HepG2 (cell line): ENCODE measurements at regions not wholly inside any gene's neighbourhood (a gene's known extent, or its start where the extent isn't known, plus 50 kb on each side); places are given as distances from the start of the nearest gene placed in this dataset.

Experiments used
- ATAC-seq: fragments of 200-7000 bp; cut with Tn5 transposase; 3 replicates; pipeline ENCODE4 v1.9.1; 2020; ENCODE audit warnings: mild to moderate bottlenecking, moderate library complexity
- BruUV-seq: library from RNA; stranded (reverse); fragments of 400-500 nt; replicated peaks from 2 replicates; lab custom pipeline; 2021; lab: Mats Ljungman, UMichigan
- CTCF ChIA-PET: fragments of 300-600 bp; formaldehyde crosslinking; extraction: SDS; loops from one replicate; lab custom pipeline; 2021; ENCODE audit warnings: low total read pairs, inconsistent platforms, low intra/inter-chr PET ratio; lab: Yijun Ruan, JAX
- POLR2A ChIA-PET: fragments of 350-600 bp; sonication (Branson Sonifier 250); formaldehyde crosslinking; loops from one replicate; lab custom pipeline; 2020; ENCODE audit warnings: antibody characterized with exemption, inconsistent platforms; lab: Yijun Ruan, JAX
- DNase-seq: peaks from one replicate; pipeline ENCODE4 v3.0.0-alpha.2; 2015; ENCODE audit warnings: low spot score
- FAIRE-seq: peaks from 3 replicates; lab custom pipeline; 2011; peaks lifted over from hg19 to GRCh38; lab: Jason Lieb, UNC
- H2AFZ ChIP-seq: one replicate; pipeline ENCODE4 v1.6.1; 2011; ENCODE audit warnings: low read length, inconsistent platforms
- H3K27ac ChIP-seq: fragments of 300-600 bp; 3 replicates; pipeline ENCODE4 v1.8.0; 2011; ENCODE audit warnings: mixed run types, mild to moderate bottlenecking, mixed read lengths, low read length, inconsistent platforms; ENCODE audit not compliant: insufficient read depth; ENCODE audit errors: extremely low read length
- H3K27me3 ChIP-seq, 2 experiments: fragments of 200-600 bp in 1 of 2; 2 replicates in 1 of 2; 3 replicates in 1 of 2; pipeline versions ENCODE4 v1.6.0 to v1.8.0; 2011; ENCODE audit warnings: low read length in 2 of 2, mild to moderate bottlenecking in 2 of 2, moderate library complexity in 2 of 2, inconsistent platforms in 1 of 2; ENCODE audit not compliant: insufficient read depth in 2 of 2, control insufficient read depth in 1 of 2
- H3K36me3 ChIP-seq, 2 experiments: fragments of 200-600 bp in 1 of 2; replicated peaks in 1 of 2; 2 replicates in 1 of 2; 3 replicates in 1 of 2; pipeline versions ENCODE4 v1.5.1 to v1.8.0; 2011; ENCODE audit warnings: low read length in 2 of 2, inconsistent platforms in 1 of 2; ENCODE audit not compliant: insufficient read depth in 2 of 2, control insufficient read depth in 1 of 2
- H3K4me1 ChIP-seq: 2 replicates; pipeline ENCODE4 v1.5.1; 2012; ENCODE audit warnings: low read length, inconsistent platforms; ENCODE audit not compliant: insufficient read depth
- H3K4me2 ChIP-seq: 2 replicates; pipeline ENCODE4 v1.6.0; 2011; ENCODE audit warnings: low read depth, low read length, inconsistent platforms
- H3K4me3 ChIP-seq, 3 experiments: fragments of 200-600 bp in 1 of 3; sonication (generic), shearing (Covaris generic) in 1 of 3; replicated peaks in 1 of 3; 2 replicates each; pipeline ENCODE4 v1.5.1; 2011 to 2016; ENCODE audit warnings: low read length in 3 of 3, inconsistent platforms in 2 of 3, low read depth in 2 of 3, mild to moderate bottlenecking in 2 of 3, control low read depth in 1 of 3, mixed read lengths in 1 of 3; ENCODE audit not compliant: insufficient read depth in 1 of 3
- H3K79me2 ChIP-seq: one replicate; pipeline ENCODE4 v1.6.1; 2011; ENCODE audit warnings: low read length, inconsistent platforms; ENCODE audit not compliant: insufficient read depth
- H3K9ac ChIP-seq: 2 replicates; pipeline ENCODE4 v1.6.0; 2011; ENCODE audit warnings: mild to moderate bottlenecking, low read depth, low read length, inconsistent platforms; ENCODE audit not compliant: insufficient read depth
- H3K9me3 ChIP-seq: 2 replicates; pipeline ENCODE4 v1.5.1; 2012; ENCODE audit warnings: mild to moderate bottlenecking, low read length
- H4K20me1 ChIP-seq: 2 replicates; pipeline ENCODE4 v1.6.0; 2011; ENCODE audit warnings: inconsistent platforms, mild to moderate bottlenecking, low read length, moderate library complexity; ENCODE audit not compliant: insufficient read depth
- ATF1 ChIP-seq: IDR thresholded peaks from 2 replicates; pipeline ENCODE4 v1.6.1; 2016; ENCODE audit warnings: mild to moderate bottlenecking, control low read depth
- EHMT2 ChIP-seq: fragments of 200-600 bp; sonication (generic); IDR thresholded peaks from 2 replicates; pipeline ENCODE4 v1.7.0; 2017; ENCODE audit warnings: antibody characterized with exemption, low read depth, low read length, borderline replicate concordance
- FOSL1 ChIP-seq: sonication (generic); formaldehyde crosslinking; IDR thresholded peaks from 2 replicates; pipeline ENCODE4 v1.9.0; 2021; ENCODE audit warnings: missing genetic modification reagents, borderline replicate concordance
- FOXC1 ChIP-seq: sonication (generic); formaldehyde crosslinking; IDR thresholded peaks from 2 replicates; pipeline ENCODE4 v1.8.0; 2022; ENCODE audit warnings: mild to moderate bottlenecking, missing genetic modification reagents, borderline replicate concordance
- KLF13 ChIP-seq: sonication (generic); formaldehyde crosslinking; IDR thresholded peaks from 2 replicates; pipeline ENCODE4 v1.4.0; 2020; ENCODE audit warnings: mild to moderate bottlenecking, missing genetic modification reagents
- NR2C2 ChIP-seq: sonication (generic); formaldehyde crosslinking; IDR thresholded peaks from 2 replicates; pipeline ENCODE4 v1.4.0; 2020; ENCODE audit warnings: missing genetic modification reagents, mild to moderate bottlenecking, moderate library complexity, borderline replicate concordance
- ZNF326 ChIP-seq: sonication (generic); formaldehyde crosslinking; IDR thresholded peaks from 2 replicates; pipeline ENCODE4 v1.4.0; 2020; ENCODE audit warnings: missing genetic modification reagents, borderline replicate concordance
- ZNF333 ChIP-seq: sonication (generic); formaldehyde crosslinking; IDR thresholded peaks from 2 replicates; pipeline ENCODE4 v1.4.0; 2020; ENCODE audit warnings: mild to moderate bottlenecking, missing genetic modification reagents, borderline replicate concordance
- ZNF556 ChIP-seq: sonication (generic); formaldehyde crosslinking; IDR thresholded peaks from 2 replicates; pipeline ENCODE4 v1.4.0; 2020; ENCODE audit warnings: mild to moderate bottlenecking, missing genetic modification reagents, borderline replicate concordance
- ZNF672 ChIP-seq: sonication (generic); formaldehyde crosslinking; IDR thresholded peaks from 2 replicates; pipeline ENCODE4 v1.8.1; 2022; ENCODE audit warnings: missing genetic modification reagents
- WGBS: methylation state at CpG from one replicate; pipeline ENCODE4 v1.1.6; 2017; ENCODE audit warnings: low lambda C conversion rate; 5-methylcytosine and 5-hydroxymethylcytosine counted together
- in situ Hi-C: cut with HindIII; loops from 2 replicates; pipeline ENCODE4 v1.10.0; 2017; ENCODE audit warnings: low pct_unique_long_range_greater_than_20kb; ENCODE audit not compliant: extremely low pct_ligation_motif_present
- intact Hi-C: fragments of 100-400 bp; cut with micrococcal nuclease; formaldehyde crosslinking; loops from one replicate; pipeline ENCODE4 v1.10.0; 2022; ENCODE audit not compliant: unreplicated experiment
- TF ChIP-seq, protein P1 (sequence below): sonication (generic); formaldehyde crosslinking; IDR thresholded peaks from 2 replicates; pipeline ENCODE4 v1.4.0; 2020; ENCODE audit warnings: missing genetic modification reagents
- TF ChIP-seq, protein P2 (sequence below): sonication (generic); formaldehyde crosslinking; IDR thresholded peaks from 2 replicates; pipeline ENCODE4 v1.5.1; 2020; ENCODE audit warnings: mild to moderate bottlenecking, missing genetic modification reagents, borderline replicate concordance
- TF ChIP-seq, protein P3 (sequence below): sonication (generic); formaldehyde crosslinking; IDR thresholded peaks from 2 replicates; pipeline ENCODE4 v1.5.0; 2020; ENCODE audit warnings: missing genetic modification reagents

DNA sequence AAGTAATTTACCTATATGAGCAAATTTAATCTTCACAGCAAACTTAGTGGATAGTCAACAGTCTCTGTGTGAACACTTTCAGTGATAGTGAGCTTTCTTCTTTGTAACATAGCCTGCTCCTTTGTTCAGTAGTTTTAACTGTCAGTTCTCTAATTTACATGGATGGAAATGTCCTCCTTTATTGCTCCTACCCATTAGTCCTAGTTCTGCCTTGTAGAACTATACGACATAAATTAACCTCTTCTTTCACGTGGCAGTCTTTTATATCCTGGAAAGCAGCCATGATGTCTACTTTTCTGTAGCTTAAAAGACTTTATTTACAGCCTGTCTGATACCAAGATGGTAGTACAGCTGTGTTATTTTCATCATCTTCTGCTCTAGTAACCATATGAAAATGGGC lies 143.6 kb downstream of the TANC2 start:
- no peaks in the 10 kb centered on the region for H3K9me3 ChIP-seq
- no peak overlapping the region for H3K9ac ChIP-seq
- H3K4me2 ChIP-seq, result no peak overlapping the region
- WGBS, result 2% methylated on average over 2 of the region's 2 CpGs
- no peaks in the 10 kb centered on the region for H3K36me3 ChIP-seq
- in situ Hi-C loops (loop anchor here (10.0 kb wide), 1 partner anchor 295 kb away; no protein-coding TSS in a partner anchor), intact Hi-C loops (loop anchor here (5.0 kb wide), 1 partner anchor 493 kb away; the partner anchor contains the start of gene TACO1)
- POLR2A ChIA-PET, result no interaction called here
- H3K79me2 ChIP-seq, result no peaks in the 10 kb centered on the region
- H3K27ac ChIP-seq, result no peak overlapping the region
- no peaks in the 10 kb centered on the region for H3K27me3 ChIP-seq
- CTCF ChIA-PET, result no interaction called here
- H4K20me1 ChIP-seq, result no peaks in the 10 kb centered on the region
- ATAC-seq, result no peak
- DNase-seq, result no peak
- BruUV-seq, result no TSS peak
- no peaks in the 10 kb centered on the region for H3K4me1 ChIP-seq
- H3K4me3 ChIP-seq, result no peak overlapping the region
- H2AFZ ChIP-seq, result no peak overlapping the region
- no peak for FAIRE-seq
- TF ChIP-seq EHMT2 (no peak), ATF1 (CRISPR knock-in tag) (no peak), FOSL1 (CRISPR knock-in tag) (no peak), ZNF556 (CRISPR knock-in tag) (no peak), ZNF326 (CRISPR knock-in tag) (no peak), ZNF672 (no peak), KLF13 (CRISPR knock-in tag) (no peak), NR2C2 (CRISPR knock-in tag) (no peak), FOXC1 (CRISPR knock-in tag) (no peak), ZNF333 (CRISPR knock-in tag) (no peak)
- TF ChIP-seq, protein P1, sequence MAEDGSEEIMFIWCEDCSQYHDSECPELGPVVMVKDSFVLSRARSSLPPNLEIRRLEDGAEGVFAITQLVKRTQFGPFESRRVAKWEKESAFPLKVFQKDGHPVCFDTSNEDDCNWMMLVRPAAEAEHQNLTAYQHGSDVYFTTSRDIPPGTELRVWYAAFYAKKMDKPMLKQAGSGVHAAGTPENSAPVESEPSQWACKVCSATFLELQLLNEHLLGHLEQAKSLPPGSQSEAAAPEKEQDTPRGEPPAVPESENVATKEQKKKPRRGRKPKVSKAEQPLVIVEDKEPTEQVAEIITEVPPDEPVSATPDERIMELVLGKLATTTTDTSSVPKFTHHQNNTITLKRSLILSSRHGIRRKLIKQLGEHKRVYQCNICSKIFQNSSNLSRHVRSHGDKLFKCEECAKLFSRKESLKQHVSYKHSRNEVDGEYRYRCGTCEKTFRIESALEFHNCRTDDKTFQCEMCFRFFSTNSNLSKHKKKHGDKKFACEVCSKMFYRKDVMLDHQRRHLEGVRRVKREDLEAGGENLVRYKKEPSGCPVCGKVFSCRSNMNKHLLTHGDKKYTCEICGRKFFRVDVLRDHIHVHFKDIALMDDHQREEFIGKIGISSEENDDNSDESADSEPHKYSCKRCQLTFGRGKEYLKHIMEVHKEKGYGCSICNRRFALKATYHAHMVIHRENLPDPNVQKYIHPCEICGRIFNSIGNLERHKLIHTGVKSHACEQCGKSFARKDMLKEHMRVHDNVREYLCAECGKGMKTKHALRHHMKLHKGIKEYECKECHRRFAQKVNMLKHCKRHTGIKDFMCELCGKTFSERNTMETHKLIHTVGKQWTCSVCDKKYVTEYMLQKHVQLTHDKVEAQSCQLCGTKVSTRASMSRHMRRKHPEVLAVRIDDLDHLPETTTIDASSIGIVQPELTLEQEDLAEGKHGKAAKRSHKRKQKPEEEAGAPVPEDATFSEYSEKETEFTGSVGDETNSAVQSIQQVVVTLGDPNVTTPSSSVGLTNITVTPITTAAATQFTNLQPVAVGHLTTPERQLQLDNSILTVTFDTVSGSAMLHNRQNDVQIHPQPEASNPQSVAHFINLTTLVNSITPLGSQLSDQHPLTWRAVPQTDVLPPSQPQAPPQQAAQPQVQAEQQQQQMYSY (CRISPR knock-in tag), result no peak
- TF ChIP-seq, protein P2, sequence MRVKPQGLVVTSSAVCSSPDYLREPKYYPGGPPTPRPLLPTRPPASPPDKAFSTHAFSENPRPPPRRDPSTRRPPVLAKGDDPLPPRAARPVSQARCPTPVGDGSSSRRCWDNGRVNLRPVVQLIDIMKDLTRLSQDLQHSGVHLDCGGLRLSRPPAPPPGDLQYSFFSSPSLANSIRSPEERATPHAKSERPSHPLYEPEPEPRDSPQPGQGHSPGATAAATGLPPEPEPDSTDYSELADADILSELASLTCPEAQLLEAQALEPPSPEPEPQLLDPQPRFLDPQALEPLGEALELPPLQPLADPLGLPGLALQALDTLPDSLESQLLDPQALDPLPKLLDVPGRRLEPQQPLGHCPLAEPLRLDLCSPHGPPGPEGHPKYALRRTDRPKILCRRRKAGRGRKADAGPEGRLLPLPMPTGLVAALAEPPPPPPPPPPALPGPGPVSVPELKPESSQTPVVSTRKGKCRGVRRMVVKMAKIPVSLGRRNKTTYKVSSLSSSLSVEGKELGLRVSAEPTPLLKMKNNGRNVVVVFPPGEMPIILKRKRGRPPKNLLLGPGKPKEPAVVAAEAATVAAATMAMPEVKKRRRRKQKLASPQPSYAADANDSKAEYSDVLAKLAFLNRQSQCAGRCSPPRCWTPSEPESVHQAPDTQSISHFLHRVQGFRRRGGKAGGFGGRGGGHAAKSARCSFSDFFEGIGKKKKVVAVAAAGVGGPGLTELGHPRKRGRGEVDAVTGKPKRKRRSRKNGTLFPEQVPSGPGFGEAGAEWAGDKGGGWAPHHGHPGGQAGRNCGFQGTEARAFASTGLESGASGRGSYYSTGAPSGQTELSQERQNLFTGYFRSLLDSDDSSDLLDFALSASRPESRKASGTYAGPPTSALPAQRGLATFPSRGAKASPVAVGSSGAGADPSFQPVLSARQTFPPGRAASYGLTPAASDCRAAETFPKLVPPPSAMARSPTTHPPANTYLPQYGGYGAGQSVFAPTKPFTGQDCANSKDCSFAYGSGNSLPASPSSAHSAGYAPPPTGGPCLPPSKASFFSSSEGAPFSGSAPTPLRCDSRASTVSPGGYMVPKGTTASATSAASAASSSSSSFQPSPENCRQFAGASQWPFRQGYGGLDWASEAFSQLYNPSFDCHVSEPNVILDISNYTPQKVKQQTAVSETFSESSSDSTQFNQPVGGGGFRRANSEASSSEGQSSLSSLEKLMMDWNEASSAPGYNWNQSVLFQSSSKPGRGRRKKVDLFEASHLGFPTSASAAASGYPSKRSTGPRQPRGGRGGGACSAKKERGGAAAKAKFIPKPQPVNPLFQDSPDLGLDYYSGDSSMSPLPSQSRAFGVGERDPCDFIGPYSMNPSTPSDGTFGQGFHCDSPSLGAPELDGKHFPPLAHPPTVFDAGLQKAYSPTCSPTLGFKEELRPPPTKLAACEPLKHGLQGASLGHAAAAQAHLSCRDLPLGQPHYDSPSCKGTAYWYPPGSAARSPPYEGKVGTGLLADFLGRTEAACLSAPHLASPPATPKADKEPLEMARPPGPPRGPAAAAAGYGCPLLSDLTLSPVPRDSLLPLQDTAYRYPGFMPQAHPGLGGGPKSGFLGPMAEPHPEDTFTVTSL (CRISPR knock-in tag), result no peak
- TF ChIP-seq, protein P3, sequence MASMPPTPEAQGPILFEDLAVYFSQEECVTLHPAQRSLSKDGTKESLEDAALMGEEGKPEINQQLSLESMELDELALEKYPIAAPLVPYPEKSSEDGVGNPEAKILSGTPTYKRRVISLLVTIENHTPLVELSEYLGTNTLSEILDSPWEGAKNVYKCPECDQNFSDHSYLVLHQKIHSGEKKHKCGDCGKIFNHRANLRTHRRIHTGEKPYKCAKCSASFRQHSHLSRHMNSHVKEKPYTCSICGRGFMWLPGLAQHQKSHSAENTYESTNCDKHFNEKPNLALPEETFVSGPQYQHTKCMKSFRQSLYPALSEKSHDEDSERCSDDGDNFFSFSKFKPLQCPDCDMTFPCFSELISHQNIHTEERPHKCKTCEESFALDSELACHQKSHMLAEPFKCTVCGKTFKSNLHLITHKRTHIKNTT (CRISPR knock-in tag), result no peak
